HEK293 (cell line): ENCODE measurements at regions not wholly inside any gene's neighbourhood (a gene's known extent, or its start where the extent isn't known, plus 50 kb on each side); places are given as distances from the start of the nearest gene placed in this dataset.
A peak's percentile ranks its signal among the peaks of the same experiment; 100 is the strongest.

Experiments
- CTCF ChIA-PET: fragments of 350-600 bp; formaldehyde crosslinking; extraction: SDS; loops from one replicate; lab custom pipeline; 2021; ENCODE audit warnings: antibody characterized with exemption; lab: Yijun Ruan, JAX
- POLR2A ChIA-PET: fragments of 300-600 bp; formaldehyde crosslinking; extraction: SDS; loops from one replicate; lab custom pipeline; 2020; ENCODE audit warnings: antibody characterized with exemption, inconsistent platforms; lab: Yijun Ruan, JAX
- H3K27ac ChIP-seq: fragments of 200-500 bp; sonication (Bioruptor generic); 2 replicates; pipeline ENCODE4 v1.5.1; 2014; ENCODE audit warnings: low read depth, low read length, control low read depth, inconsistent platforms; ENCODE audit errors: extremely low read depth
- H3K36me3 ChIP-seq, 2 experiments: fragments of 200-500 bp in 1 of 2; sonication (Bioruptor generic) in 1 of 2; 1 replicate in 1 of 2; 2 replicates in 1 of 2; pipeline ENCODE4 v1.5.1; 2014 to 2017; ENCODE audit warnings: inconsistent platforms in 2 of 2, low read length in 2 of 2; ENCODE audit not compliant: control insufficient read depth in 2 of 2, insufficient read depth in 1 of 2
- H3K4me1 ChIP-seq: fragments of 200-500 bp; sonication (Bioruptor generic); 2 replicates; pipeline ENCODE4 v1.5.1; 2014; ENCODE audit warnings: mild to moderate bottlenecking, low read length, inconsistent platforms; ENCODE audit not compliant: control insufficient read depth, insufficient read depth
- H3K4me3 ChIP-seq: 2 replicates; pipeline ENCODE4 v1.5.1; 2011; ENCODE audit warnings: low read depth, mild to moderate bottlenecking, control low read depth, low read length, moderate library complexity
- H3K9me3 ChIP-seq: fragments of 200-500 bp; sonication (Bioruptor generic); 2 replicates; pipeline ENCODE4 v1.5.1; 2014; ENCODE audit warnings: low read depth, low read length, inconsistent platforms; ENCODE audit not compliant: control insufficient read depth, insufficient read depth
- INSM2 ChIP-seq: fragments of 450-650 bp; formaldehyde crosslinking; IDR thresholded peaks from 2 replicates; pipeline ENCODE4 v1.5.1; 2016; ENCODE audit warnings: missing biosample characterization, missing genetic modification characterization
- KLF8 ChIP-seq: fragments of 450-650 bp; formaldehyde crosslinking; IDR thresholded peaks from 2 replicates; pipeline ENCODE4 v1.5.1; 2016; ENCODE audit warnings: missing biosample characterization, missing genetic modification characterization
- KLF9 ChIP-seq: fragments of 450-650 bp; formaldehyde crosslinking; IDR thresholded peaks from 2 replicates; pipeline ENCODE4 v1.5.1; 2016; ENCODE audit warnings: missing biosample characterization, missing genetic modification characterization, low read depth
- SCRT1 ChIP-seq: fragments of 450-650 bp; formaldehyde crosslinking; IDR thresholded peaks from 2 replicates; pipeline ENCODE4 v1.5.1; 2016; ENCODE audit warnings: missing biosample characterization, missing genetic modification characterization, borderline replicate concordance
- SETDB1 ChIP-seq: IDR thresholded peaks from one replicate; pipeline ENCODE4 v1.6.1; 2017; ENCODE audit warnings: mild to moderate bottlenecking, low read length, moderate library complexity, mixed read lengths; ENCODE audit not compliant: insufficient read length
- TRIM28 ChIP-seq: IDR thresholded peaks from 2 replicates; pipeline ENCODE4 v1.6.1; 2011; ENCODE audit warnings: low read length, control low read depth, borderline replicate concordance
- ZBTB11 ChIP-seq: fragments of 450-650 bp; formaldehyde crosslinking; conservative IDR thresholded peaks from 2 replicates; pipeline ENCODE4 v1.5.1; 2016; ENCODE audit warnings: low read depth, missing biosample characterization, missing genetic modification characterization
- ZBTB17 ChIP-seq: fragments of 450-650 bp; formaldehyde crosslinking; IDR thresholded peaks from 2 replicates; pipeline ENCODE4 v1.5.1; 2016; ENCODE audit warnings: missing biosample characterization, missing genetic modification characterization
- ZBTB44 ChIP-seq: fragments of 450-650 bp; IDR thresholded peaks from 2 replicates; pipeline ENCODE4 v1.5.1; 2018; ENCODE audit warnings: missing biosample characterization, mild to moderate bottlenecking, missing genetic modification characterization
- ZEB2 ChIP-seq: fragments of 450-650 bp; formaldehyde crosslinking; IDR thresholded peaks from 2 replicates; pipeline ENCODE4 v1.5.1; 2016; ENCODE audit warnings: missing biosample characterization, missing genetic modification characterization
- ZNF112 ChIP-seq: fragments of 450-650 bp; formaldehyde crosslinking; IDR thresholded peaks from 2 replicates; pipeline ENCODE4 v1.5.0; 2017; ENCODE audit warnings: missing biosample characterization, missing genetic modification characterization
- ZNF292 ChIP-seq: fragments of 450-650 bp; formaldehyde crosslinking; IDR thresholded peaks from 2 replicates; pipeline ENCODE4 v1.5.1; 2016; ENCODE audit warnings: low read depth, missing biosample characterization, missing genetic modification characterization, borderline replicate concordance
- ZNF335 ChIP-seq: fragments of 450-650 bp; formaldehyde crosslinking; conservative IDR thresholded peaks from 2 replicates; pipeline ENCODE4 v1.5.1; 2016; ENCODE audit warnings: missing biosample characterization, missing genetic modification characterization
- ZNF341 ChIP-seq: fragments of 450-650 bp; formaldehyde crosslinking; IDR thresholded peaks from 2 replicates; pipeline ENCODE4; 2016; ENCODE audit warnings: low read depth, missing biosample characterization, missing genetic modification characterization
- ZNF530 ChIP-seq: fragments of 450-650 bp; formaldehyde crosslinking; IDR thresholded peaks from 2 replicates; pipeline ENCODE4 v1.5.1; 2016; ENCODE audit warnings: low read depth, missing biosample characterization, missing genetic modification characterization
- ZNF555 ChIP-seq: fragments of 450-650 bp; formaldehyde crosslinking; conservative IDR thresholded peaks from 2 replicates; pipeline ENCODE4 v1.5.1; 2017; ENCODE audit warnings: missing biosample characterization, mild to moderate bottlenecking, missing genetic modification characterization, inconsistent platforms
- ZNF596 ChIP-seq: fragments of 450-650 bp; IDR thresholded peaks from 2 replicates; pipeline ENCODE4 v1.5.0; 2018; ENCODE audit warnings: missing biosample characterization, mild to moderate bottlenecking, missing genetic modification characterization, moderate library complexity
- ZNF654 ChIP-seq: fragments of 450-650 bp; formaldehyde crosslinking; IDR thresholded peaks from 2 replicates; pipeline ENCODE4 v1.5.1; 2016; ENCODE audit warnings: low read depth, missing biosample characterization, missing genetic modification characterization
- ZNF76 ChIP-seq: fragments of 450-650 bp; formaldehyde crosslinking; IDR thresholded peaks from 2 replicates; pipeline ENCODE4; 2016; ENCODE audit warnings: low read depth, missing biosample characterization, missing genetic modification characterization, borderline replicate concordance
- ZNF830 ChIP-seq: fragments of 450-650 bp; IDR thresholded peaks from 2 replicates; pipeline ENCODE4 v1.5.0; 2018; ENCODE audit warnings: missing biosample characterization, missing genetic modification characterization, low read depth, mild to moderate bottlenecking, moderate library complexity
- TF ChIP-seq, protein P1 (sequence below): fragments of 450-650 bp; formaldehyde crosslinking; IDR thresholded peaks from 2 replicates; pipeline ENCODE4 v1.5.0; 2017; ENCODE audit warnings: missing biosample characterization, missing genetic modification characterization, borderline replicate concordance

- Histone ChIP-seq H3K4me3 (no peak overlapping the region), H3K27ac (no peak overlapping the region), H3K4me1 (no peaks in the 10 kb centered on the region), H3K36me3 (no peaks in the 10 kb centered on the region), H3K9me3 (no peaks in the 10 kb centered on the region)
- POLR2A ChIA-PET: no interaction called here
- CTCF ChIA-PET: interaction anchor here (0.6 to 3.0 kb wide), 5 partner anchors 51 to 1341 kb away, joined by 3 to 13 read pairs (median 4); no protein-coding TSS in a partner anchor
- TF ChIP-seq ZBTB17 (tag by site-specific recombination) (peak; percentile 54; the same call in 1 of the 2 replicates), ZBTB44 (no peak)
These were observed 265.0 kb upstream of the USP24 start for GRCh38 chr1:55480029-55480795.

DNA sequence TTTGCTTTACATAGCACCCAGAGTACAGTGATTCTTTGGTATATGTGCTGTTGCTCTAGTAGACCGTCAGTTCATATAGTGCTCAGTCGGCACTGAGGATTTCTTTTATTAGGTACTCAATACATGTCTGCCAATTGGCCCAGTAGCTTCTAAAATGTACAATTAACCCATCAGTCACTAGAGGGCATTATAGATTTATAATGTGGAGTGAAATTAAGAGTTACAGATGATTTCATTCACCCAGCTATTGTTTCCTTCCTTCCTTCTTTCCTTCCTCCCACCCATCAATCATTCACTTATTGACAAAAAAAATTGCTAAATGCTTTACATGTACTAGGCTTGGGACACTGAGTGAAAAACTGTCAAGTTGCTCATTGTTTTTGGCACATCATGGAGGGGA lies 263.6 kb upstream of the USP24 start:
- Histone ChIP-seq H3K4me3 (no peak overlapping the region), H3K36me3 (no peaks in the 10 kb centered on the region), H3K9me3 (no peaks in the 10 kb centered on the region), H3K27ac (no peak overlapping the region), H3K4me1 (no peaks in the 10 kb centered on the region)
- TF ChIP-seq SETDB1 (peak; percentile 21), TRIM28 (peak; percentile 70; the same call in 1 of the 2 replicates), ZNF654 (peak; percentile 69), SCRT1 (tag by site-specific recombination) (no peak)
- CTCF ChIA-PET: interaction anchor here (0.6 to 3.0 kb wide), 17 partner anchors 9 to 1107 kb away, joined by 3 to 13 read pairs (median 3); no protein-coding TSS in a partner anchor
- POLR2A ChIA-PET: interaction anchor here (1.1 kb wide), 1 partner anchor 1101 kb away, joined by 6 read pairs; the partner anchor contains the start of gene PLPP3

GRCh38 chr1:55477953-55478352 lies 262.8 kb upstream of the USP24 start:
- H3K4me1 ChIP-seq: no peaks in the 10 kb centered on the region
- CTCF ChIA-PET: interaction anchor here (0.6 to 3.0 kb wide), 4 partner anchors 9 to 1107 kb away, joined by 3 to 13 read pairs (median 4); no protein-coding TSS in a partner anchor
- H3K36me3 ChIP-seq: no peaks in the 10 kb centered on the region
- no peak overlapping the region for H3K4me3 ChIP-seq
- no peak overlapping the region for H3K27ac ChIP-seq
- POLR2A ChIA-PET: no interaction called here
- no peaks in the 10 kb centered on the region for H3K9me3 ChIP-seq
- TF ChIP-seq ZNF292 (no peak), ZNF341 (tag by site-specific recombination) (no peak), ZNF555 (tag by site-specific recombination) (no peak), ZNF335 (tag by site-specific recombination) (no peak), INSM2 (tag by site-specific recombination) (no peak), ZBTB11 (tag by site-specific recombination) (no peak), ZEB2 (no peak), ZNF76 (tag by site-specific recombination) (no peak), KLF9 (tag by site-specific recombination) (no peak), ZNF112 (tag by site-specific recombination) (no peak), ZNF830 (no peak), KLF8 (no peak), ZNF596 (tag by site-specific recombination) (no peak), ZNF530 (no peak)
- TF ChIP-seq, protein P1, sequence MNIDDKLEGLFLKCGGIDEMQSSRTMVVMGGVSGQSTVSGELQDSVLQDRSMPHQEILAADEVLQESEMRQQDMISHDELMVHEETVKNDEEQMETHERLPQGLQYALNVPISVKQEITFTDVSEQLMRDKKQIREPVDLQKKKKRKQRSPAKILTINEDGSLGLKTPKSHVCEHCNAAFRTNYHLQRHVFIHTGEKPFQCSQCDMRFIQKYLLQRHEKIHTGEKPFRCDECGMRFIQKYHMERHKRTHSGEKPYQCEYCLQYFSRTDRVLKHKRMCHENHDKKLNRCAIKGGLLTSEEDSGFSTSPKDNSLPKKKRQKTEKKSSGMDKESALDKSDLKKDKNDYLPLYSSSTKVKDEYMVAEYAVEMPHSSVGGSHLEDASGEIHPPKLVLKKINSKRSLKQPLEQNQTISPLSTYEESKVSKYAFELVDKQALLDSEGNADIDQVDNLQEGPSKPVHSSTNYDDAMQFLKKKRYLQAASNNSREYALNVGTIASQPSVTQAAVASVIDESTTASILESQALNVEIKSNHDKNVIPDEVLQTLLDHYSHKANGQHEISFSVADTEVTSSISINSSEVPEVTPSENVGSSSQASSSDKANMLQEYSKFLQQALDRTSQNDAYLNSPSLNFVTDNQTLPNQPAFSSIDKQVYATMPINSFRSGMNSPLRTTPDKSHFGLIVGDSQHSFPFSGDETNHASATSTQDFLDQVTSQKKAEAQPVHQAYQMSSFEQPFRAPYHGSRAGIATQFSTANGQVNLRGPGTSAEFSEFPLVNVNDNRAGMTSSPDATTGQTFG (tag by site-specific recombination): no peak
